Stomach smooth muscle (tissue), 2 donors: ENCODE measurements at regions not wholly inside any gene's neighbourhood (a gene's known extent, or its start where the extent isn't known, plus 50 kb on each side); places are given as distances from the start of the nearest gene placed in this dataset.

Source experiments
- H3K27ac ChIP-seq: one replicate; pipeline ENCODE4 v1.7.0; 2013; ENCODE audit warnings: mild to moderate bottlenecking, low read length, inconsistent platforms
- H3K27me3 ChIP-seq, 2 donors: one replicate each; pipeline ENCODE4 v1.7.0; 2013; ENCODE audit warnings: low read length in 2 of 2; ENCODE audit not compliant: insufficient read depth in 2 of 2, control insufficient read depth in 1 of 2
- H3K36me3 ChIP-seq, 2 donors: one replicate each; pipeline ENCODE4 v1.7.0; 2013; ENCODE audit warnings: low read length in 2 of 2; ENCODE audit not compliant: control insufficient read depth in 2 of 2, insufficient read depth in 2 of 2
- H3K4me1 ChIP-seq: one replicate; pipeline ENCODE4 v1.7.0; 2013; ENCODE audit warnings: low read length; ENCODE audit not compliant: control insufficient read depth, insufficient read depth
- H3K4me3 ChIP-seq, 2 donors: one replicate each; pipeline ENCODE4 v1.7.0; 2013; ENCODE audit warnings: low read length in 2 of 2
- H3K9ac ChIP-seq, 2 donors: one replicate each; pipeline ENCODE4 v1.7.0; 2013; ENCODE audit warnings: low read length in 2 of 2, mild to moderate bottlenecking in 1 of 2
- H3K9me3 ChIP-seq, 2 donors: one replicate each; pipeline ENCODE4 v1.7.0; 2013; ENCODE audit warnings: low read length in 2 of 2; ENCODE audit not compliant: control insufficient read depth in 2 of 2
- donor health status: healthy.
- donor health status: Pancreatic carcinoma.

DNA sequence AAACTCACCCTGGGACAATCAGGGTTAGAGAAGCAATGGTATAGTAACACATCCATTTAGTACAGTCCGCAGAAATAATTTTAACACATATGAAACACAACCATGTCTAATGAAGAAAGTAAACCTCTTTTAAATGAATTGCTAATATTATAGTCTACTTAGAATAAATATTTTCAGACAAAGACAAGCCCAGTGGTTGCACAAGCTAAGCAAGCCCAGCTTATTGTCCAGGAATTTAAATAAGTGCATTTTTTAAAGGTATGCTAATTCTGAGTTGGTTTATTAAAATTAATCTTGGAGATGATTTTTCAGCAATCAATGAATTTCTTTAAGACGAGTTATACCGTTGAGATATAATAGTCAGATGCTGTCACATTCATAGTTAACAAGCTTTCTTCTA is 118.8 kb upstream of the BLID start:
- Histone ChIP-seq H3K36me3 (no peaks in the 10 kb centered on the region), H3K4me1 (no peaks in the 10 kb centered on the region), H3K27ac (peak overlapping the region; percentile 33), H3K4me3 (no peak overlapping the region), H3K27me3 (no peaks in the 10 kb centered on the region), H3K9ac (no peak overlapping the region), H3K9me3 (no peaks in the 10 kb centered on the region)

DNA sequence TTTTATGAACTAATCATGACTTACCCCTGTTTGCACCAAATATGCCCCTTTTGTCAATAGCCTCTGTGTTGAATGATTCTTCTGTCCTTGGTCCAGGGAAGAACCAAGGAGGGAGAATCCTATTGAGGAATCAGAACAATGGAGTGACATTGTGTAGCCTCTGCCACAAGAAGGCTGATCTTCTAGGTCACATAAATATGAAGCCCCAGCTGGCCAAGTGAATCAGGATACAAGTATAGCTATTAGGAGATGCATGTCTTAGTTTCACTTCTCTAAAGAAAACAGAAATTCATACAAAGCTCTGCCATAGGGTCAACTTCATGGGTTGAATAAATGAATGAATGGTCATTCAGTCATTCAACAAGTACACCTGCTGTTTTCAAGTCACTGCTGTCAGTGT is 118.2 kb upstream of the BLID start:
- H3K4me3 ChIP-seq = no peak overlapping the region
- no peaks in the 10 kb centered on the region for H3K9me3 ChIP-seq
- H3K27ac ChIP-seq = no peak overlapping the region
- H3K4me1 ChIP-seq = peaks cover 1% of the 10 kb centered on the region
- H3K27me3 ChIP-seq = no peaks in the 10 kb centered on the region
- no peak overlapping the region for H3K9ac ChIP-seq
- H3K36me3 ChIP-seq = no peaks in the 10 kb centered on the region

DNA sequence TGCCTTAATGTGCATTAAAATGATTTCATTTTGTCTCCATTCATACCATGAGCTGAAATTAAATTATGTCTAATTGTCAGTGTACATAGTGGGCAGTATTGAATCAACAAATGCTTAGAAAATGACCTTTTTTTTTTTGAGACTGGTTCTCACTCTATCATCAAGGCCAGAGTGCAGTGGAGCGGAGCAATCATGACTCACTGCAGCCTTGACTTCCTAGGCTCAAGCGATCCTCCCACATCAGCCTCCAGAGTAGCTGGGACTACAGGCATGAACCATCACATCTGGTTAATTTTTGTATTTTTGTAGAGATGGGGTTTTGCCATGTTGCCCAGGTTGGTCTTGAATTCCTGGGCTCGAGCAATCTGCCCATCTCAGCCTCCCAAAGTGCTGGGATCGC is 117.0 kb upstream of the BLID start:
- Histone ChIP-seq H3K27me3 (no peaks in the 10 kb centered on the region), H3K36me3 (no peaks in the 10 kb centered on the region), H3K9me3 (no peaks in the 10 kb centered on the region), H3K27ac (no peak overlapping the region), H3K9ac (no peak overlapping the region), H3K4me1 (peaks cover 2% of the 10 kb centered on the region), H3K4me3 (no peak overlapping the region)

DNA sequence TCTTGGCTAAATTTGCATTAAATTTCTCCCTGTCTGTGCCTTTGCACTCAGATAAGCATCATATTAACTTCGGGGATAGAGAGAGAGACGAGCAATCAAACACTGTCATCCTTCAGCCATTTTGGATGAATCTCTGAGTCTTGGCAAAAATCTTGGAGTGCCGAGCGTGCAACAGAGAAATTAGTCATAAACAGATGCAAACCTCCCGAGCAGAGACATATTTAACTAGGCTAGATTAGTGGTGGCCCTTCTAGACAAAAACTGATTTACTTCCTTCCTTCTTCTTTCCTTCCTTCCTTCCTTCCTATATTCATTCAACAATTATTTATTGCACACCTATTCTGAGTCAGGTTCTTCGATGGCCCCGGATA is 114.4 kb upstream of the BLID start:
- Histone ChIP-seq H3K4me3 (peak overlapping the region in 1 of 2 donors; percentile 17), H3K27me3 (no peaks in the 10 kb centered on the region), H3K27ac (no peak overlapping the region), H3K9me3 (no peaks in the 10 kb centered on the region), H3K36me3 (no peaks in the 10 kb centered on the region), H3K9ac (no peak overlapping the region), H3K4me1 (peaks cover 2% of the 10 kb centered on the region)

DNA sequence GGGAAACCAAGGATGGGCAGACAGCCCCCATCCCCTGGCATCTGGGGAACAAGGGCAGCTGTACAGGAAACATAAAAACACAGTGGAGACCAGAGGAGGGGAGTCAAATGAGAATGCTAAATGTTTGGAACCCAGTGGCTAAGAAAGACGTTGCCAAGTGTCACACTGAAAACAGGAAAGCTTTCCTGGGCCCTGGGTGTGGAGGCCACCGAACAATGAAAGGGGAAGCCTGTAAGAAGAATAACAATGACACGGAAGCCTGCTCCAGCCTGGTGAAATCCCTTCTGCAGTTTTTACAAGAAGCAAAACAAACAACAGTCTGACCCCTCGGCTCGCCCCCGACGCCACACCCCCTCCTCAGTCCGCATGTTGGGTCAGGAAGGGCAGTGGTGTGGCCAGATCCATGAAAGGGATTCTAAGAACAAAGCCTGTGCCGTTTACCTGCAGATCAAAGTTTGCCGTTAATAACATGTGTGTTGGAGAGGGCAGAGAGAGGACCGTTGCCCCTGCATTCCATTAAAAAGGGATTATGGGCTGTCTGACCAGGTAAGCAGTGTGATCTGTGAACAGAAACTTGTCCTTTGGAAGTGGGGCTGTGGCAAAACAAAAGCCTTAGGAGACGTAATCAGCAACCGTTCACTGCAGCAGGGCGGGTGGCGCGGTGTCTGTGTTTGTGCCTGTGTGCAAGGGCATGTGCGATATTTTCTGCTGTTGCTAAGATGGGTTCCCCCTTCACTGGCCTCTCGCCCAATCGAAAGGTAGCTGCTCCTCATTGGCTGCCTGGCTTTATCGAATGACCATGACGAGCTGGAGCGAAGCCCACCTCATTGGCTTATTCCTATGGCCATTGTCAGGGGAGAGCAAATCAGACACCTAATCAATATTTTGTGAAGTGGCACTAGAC is 113.7 kb upstream of the BLID start:
- Histone ChIP-seq H3K9me3 (no peaks in the 10 kb centered on the region), H3K36me3 (no peaks in the 10 kb centered on the region), H3K27ac (no peak overlapping the region), H3K4me1 (peaks cover 2% of the 10 kb centered on the region), H3K4me3 (peak overlapping the region in 1 of 2 donors; percentile 17), H3K9ac (no peak overlapping the region), H3K27me3 (no peaks in the 10 kb centered on the region)

DNA sequence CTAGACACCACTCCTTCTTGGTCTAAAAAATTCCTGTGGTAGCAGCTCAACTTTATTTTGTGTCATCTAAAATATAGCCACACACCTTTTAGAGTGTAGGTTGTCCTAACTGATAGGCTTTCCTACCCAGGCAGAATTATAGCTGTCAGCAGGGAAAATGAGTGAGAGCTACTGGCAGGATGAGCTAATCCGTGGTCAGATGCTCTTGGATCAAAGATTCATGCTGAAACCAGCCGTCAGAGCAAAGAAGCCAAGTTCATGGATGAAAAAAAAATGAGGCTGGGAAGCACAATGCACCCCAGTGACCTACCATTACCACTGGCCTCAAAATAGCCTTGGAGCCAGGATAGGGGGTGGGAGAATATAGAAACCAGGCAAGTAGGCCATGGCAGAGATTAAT is 113.1 kb upstream of the BLID start:
- Histone ChIP-seq H3K9ac (no peak overlapping the region), H3K4me3 (no peak overlapping the region)

DNA sequence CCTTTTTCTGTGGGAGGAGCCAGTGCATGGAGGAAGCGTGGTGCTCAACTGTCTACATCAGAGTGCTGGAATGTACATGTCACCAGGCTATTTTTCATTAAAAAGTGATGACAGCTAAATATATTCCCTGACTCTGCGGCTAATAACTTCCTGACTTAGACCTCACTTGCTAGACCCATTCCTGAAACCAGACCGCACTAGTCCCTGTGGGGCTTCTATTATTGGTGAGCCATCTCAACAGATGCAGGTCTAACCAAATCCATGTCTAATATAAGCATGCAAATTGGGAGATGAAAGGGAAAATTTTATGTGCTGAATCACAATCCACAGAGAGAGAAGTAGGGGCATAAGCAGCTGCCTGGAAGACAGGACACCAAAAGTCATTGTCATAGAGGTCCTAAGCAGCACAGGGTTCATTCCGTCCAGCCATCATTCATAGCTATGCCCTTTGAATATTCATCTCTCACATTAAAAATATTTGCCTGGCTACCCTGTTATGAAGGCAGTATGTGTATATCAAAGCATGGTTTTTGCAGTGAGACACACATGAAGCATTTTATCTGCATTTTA is 110.9 kb upstream of the BLID start:
- Histone ChIP-seq H3K9ac (no peak overlapping the region), H3K4me3 (no peak overlapping the region), H3K4me1 (peaks cover 2% of the 10 kb centered on the region), H3K27ac (no peak overlapping the region), H3K27me3 (no peaks in the 10 kb centered on the region), H3K9me3 (no peaks in the 10 kb centered on the region), H3K36me3 (no peaks in the 10 kb centered on the region)

More for the DNA sequence above, 113.1 kb upstream of the BLID start:
- Histone ChIP-seq H3K27me3 (no peaks in the 10 kb centered on the region), H3K36me3 (no peaks in the 10 kb centered on the region), H3K9me3 (no peaks in the 10 kb centered on the region), H3K4me1 (peaks cover 2% of the 10 kb centered on the region), H3K27ac (no peak overlapping the region)

DNA sequence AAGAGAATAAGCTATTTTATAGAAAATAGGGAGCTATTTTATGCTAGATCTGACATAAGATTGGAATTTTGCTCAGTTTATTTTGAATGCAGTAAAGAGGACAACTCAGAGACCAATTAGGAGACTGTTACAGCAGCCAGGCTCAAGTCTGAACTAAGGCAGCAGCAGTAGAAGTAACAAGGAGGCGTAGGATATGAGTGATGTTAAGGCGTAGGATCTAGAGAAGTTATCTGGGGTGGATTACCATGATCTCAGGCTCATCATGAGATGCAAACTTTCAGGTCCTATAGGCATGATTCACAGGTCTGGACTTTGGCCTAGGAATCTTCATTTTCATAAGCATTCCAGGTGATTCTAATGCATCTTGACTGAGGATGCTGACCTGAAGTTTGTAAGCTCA is 108.9 kb upstream of the BLID start:
- Histone ChIP-seq H3K36me3 (no peaks in the 10 kb centered on the region), H3K27me3 (no peaks in the 10 kb centered on the region), H3K9me3 (no peaks in the 10 kb centered on the region), H3K9ac (no peak overlapping the region), H3K4me3 (no peak overlapping the region), H3K27ac (no peak overlapping the region), H3K4me1 (peaks cover 13% of the 10 kb centered on the region)

DNA sequence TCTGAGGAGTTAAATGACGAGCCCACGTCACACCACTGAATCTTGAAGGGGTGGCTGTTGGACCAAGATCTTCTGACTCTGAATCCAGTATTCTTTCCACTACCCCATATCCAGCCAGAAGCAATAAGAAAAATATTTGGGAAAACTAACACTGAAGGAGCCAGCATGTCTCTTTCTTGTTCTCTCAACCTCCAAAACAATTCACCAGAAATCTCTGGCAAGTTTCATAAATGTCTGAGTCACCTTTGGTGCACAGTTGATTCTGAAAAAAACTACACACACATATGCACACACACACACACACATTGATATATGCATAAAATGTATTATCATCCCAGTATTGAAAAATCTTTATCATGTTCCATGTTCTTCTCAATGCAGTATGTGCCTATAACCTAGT is 104.3 kb upstream of the BLID start:
- H3K4me3 ChIP-seq = no peak overlapping the region
- H3K36me3 ChIP-seq = no peaks in the 10 kb centered on the region
- no peak overlapping the region for H3K9ac ChIP-seq
- H3K27me3 ChIP-seq = no peaks in the 10 kb centered on the region
- H3K4me1 ChIP-seq = peaks cover 14% of the 10 kb centered on the region
- H3K9me3 ChIP-seq = no peaks in the 10 kb centered on the region
- peak overlapping the region; percentile 11 for H3K27ac ChIP-seq

DNA sequence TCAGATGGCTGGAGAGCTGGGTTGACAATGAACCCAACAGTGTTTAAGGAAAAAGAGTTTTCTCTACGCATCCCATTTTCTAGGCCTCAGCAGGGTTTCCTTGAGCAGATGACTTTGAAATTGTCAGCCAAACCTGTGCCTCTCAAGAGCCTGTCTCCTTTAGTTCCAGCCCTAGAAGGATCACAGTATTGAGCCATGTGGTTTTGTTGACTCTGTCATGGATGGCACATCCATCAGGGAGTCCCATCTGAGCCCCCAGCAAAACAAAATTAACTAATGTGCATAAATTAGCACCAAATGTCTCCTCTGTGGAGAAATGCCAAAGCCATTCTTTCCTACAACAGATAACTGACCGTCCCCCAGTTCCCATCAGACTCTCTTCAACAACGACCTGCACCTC is 103.8 kb upstream of the BLID start:
- no peaks in the 10 kb centered on the region for H3K27me3 ChIP-seq
- H3K4me3 ChIP-seq = no peak overlapping the region
- no peaks in the 10 kb centered on the region for H3K9me3 ChIP-seq
- H3K27ac ChIP-seq = no peak overlapping the region
- no peaks in the 10 kb centered on the region for H3K36me3 ChIP-seq
- no peak overlapping the region for H3K9ac ChIP-seq
- H3K4me1 ChIP-seq = peaks cover 19% of the 10 kb centered on the region
